ENCODE measurements at regions not wholly inside any gene's neighbourhood (a gene's known extent, or its start where the extent isn't known, plus 50 kb on each side); places are given as distances from the start of the nearest gene placed in this dataset.

- Histone ChIP-seq H3K4me2 (ENCODE audit: low read length) (no peak overlapping the region), H3K4me1 (ENCODE audit: control insufficient read depth, low read length) (no peaks in the 10 kb centered on the region)
- TF ChIP-seq CTCF (IDR thresholded peaks at IDR 0.05; ENCODE audit: low read depth, low read length, poor library complexity, severe bottlenecking) (no peak), EZH2phosphoT487 (IDR thresholded peaks at IDR 0.05; ENCODE audit: borderline replicate concordance, low read length) (no peak)
Measured at GRCh38 chr5:99949361-99949760, 585.8 kb upstream of the FAM174A start.

GRCh38 chr5:99948850-99949249 is 586.3 kb upstream of the FAM174A start:
- no peaks in the 10 kb centered on the region for H3K9me3 ChIP-seq (ENCODE audit: control insufficient read depth, insufficient read depth, low read length)
- no peaks in the 10 kb centered on the region for H3K9me2 ChIP-seq (replicated peaks; ENCODE audit: control insufficient read depth, low read length)
- no peak overlapping the region for H3K4me2 ChIP-seq (ENCODE audit: low read length)

More at GRCh38 chr5:99949361-99949760, 585.8 kb upstream of the FAM174A start:
- no peaks in the 10 kb centered on the region for H3K9me2 ChIP-seq (replicated peaks; ENCODE audit: control insufficient read depth, low read length)
- H4K20me1 ChIP-seq (ENCODE audit: control insufficient read depth, insufficient read depth, low read depth, low read length): no peaks in the 10 kb centered on the region
- H3K27ac ChIP-seq (ENCODE audit: low read depth, low read length): no peak overlapping the region
- no peaks in the 10 kb centered on the region for H3K36me3 ChIP-seq (ENCODE audit: control insufficient read depth, low read length)
- no peaks in the 10 kb centered on the region for H3K79me2 ChIP-seq (ENCODE audit: control insufficient read depth, low read length)
- no peaks in the 10 kb centered on the region for H3K9me3 ChIP-seq (ENCODE audit: control insufficient read depth, insufficient read depth, low read length)
- H3K27me3 ChIP-seq (ENCODE audit: control insufficient read depth, low read length): no peaks in the 10 kb centered on the region
- no peak overlapping the region for H3K4me3 ChIP-seq (ENCODE audit: low read length)
- no peaks in the 10 kb centered on the region for H3F3A ChIP-seq (ENCODE audit: control insufficient read depth, insufficient read depth)

DNA sequence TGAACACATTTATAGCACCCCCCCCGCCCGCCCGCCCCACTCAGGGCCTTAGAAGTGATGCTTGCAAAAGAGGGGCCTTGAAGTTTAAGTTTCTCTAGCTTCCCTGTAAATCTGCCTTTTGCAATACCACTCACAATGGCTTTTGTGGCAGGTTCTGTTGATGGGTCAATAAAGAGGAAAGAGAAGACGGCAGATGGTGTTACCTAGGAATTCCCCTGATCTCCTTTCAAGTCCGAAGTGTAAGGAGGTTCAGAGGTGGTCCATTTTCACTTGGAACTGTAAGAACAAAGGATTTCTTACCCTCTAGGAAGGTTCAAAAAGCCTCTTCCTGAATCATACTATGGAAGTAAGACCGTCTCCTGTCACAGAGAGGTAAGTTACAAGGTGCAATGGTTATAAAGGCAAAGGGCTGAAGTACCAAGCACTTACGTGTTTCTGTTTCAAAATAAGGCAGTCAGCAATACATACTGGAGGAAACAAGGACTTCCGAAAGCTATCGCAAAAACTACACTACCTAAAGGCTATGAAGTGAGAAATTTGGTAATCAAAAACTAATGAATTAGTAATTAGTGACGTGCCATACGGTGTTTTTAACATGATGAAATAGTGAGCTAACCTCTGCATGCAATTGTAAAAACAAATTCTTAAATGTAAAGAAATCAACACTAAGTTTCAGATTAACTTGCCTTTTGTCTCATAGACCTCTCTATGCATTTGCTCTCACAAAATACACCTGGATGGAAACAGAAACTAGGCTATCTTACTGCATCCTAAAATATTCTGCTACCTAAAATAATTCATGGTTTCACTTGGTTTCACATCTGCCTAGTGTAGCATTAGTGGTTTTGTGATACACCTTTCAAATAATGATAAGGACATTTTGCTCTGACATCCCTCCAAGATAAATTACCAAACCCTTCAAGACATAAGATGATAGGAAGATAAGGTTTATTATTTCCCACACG is 589.4 kb upstream of the FAM174A start:
- Histone ChIP-seq H4K20me1 (ENCODE audit: control insufficient read depth, insufficient read depth, low read depth, low read length) (no peaks in the 10 kb centered on the region), H3K9me3 (ENCODE audit: control insufficient read depth, insufficient read depth, low read length) (no peaks in the 10 kb centered on the region), H3K27me3 (ENCODE audit: control insufficient read depth, low read length) (no peaks in the 10 kb centered on the region), H3K36me3 (ENCODE audit: control insufficient read depth, low read length) (no peaks in the 10 kb centered on the region), H3K4me2 (ENCODE audit: low read length) (no peak overlapping the region), H3K27ac (ENCODE audit: low read depth, low read length) (no peak overlapping the region), H3K4me1 (ENCODE audit: control insufficient read depth, low read length) (no peaks in the 10 kb centered on the region), H3F3A (ENCODE audit: control insufficient read depth, insufficient read depth) (no peaks in the 10 kb centered on the region), H3K4me3 (ENCODE audit: low read length) (no peak overlapping the region), H3K9me2 (replicated peaks; ENCODE audit: control insufficient read depth, low read length) (no peaks in the 10 kb centered on the region), H3K79me2 (ENCODE audit: control insufficient read depth, low read length) (no peaks in the 10 kb centered on the region)
- TF ChIP-seq CTCF (IDR thresholded peaks at IDR 0.05; ENCODE audit: low read depth, low read length, poor library complexity, severe bottlenecking) (no peak), EZH2phosphoT487 (IDR thresholded peaks at IDR 0.05; ENCODE audit: borderline replicate concordance, low read length) (no peak)

More at GRCh38 chr5:99948850-99949249, 586.3 kb upstream of the FAM174A start:
- Histone ChIP-seq H3K36me3 (ENCODE audit: control insufficient read depth, low read length) (no peaks in the 10 kb centered on the region), H3K27me3 (ENCODE audit: control insufficient read depth, low read length) (no peaks in the 10 kb centered on the region), H3K4me1 (ENCODE audit: control insufficient read depth, low read length) (no peaks in the 10 kb centered on the region), H3K79me2 (ENCODE audit: control insufficient read depth, low read length) (no peaks in the 10 kb centered on the region), H3K27ac (ENCODE audit: low read depth, low read length) (no peak overlapping the region), H4K20me1 (ENCODE audit: control insufficient read depth, insufficient read depth, low read depth, low read length) (no peaks in the 10 kb centered on the region), H3F3A (ENCODE audit: control insufficient read depth, insufficient read depth) (no peaks in the 10 kb centered on the region), H3K4me3 (ENCODE audit: low read length) (no peak overlapping the region)
- TF ChIP-seq CTCF (IDR thresholded peaks at IDR 0.05; ENCODE audit: low read depth, low read length, poor library complexity, severe bottlenecking): no peak
- no peak for TF ChIP-seq EZH2phosphoT487 (IDR thresholded peaks at IDR 0.05; ENCODE audit: borderline replicate concordance, low read length)
